ENCODE measurements at regions not wholly inside any gene's neighbourhood (a gene's known extent, or its start where the extent isn't known, plus 50 kb on each side); places are given as distances from the start of the nearest gene placed in this dataset.
A peak's percentile ranks its signal among the peaks of the same experiment; 100 is the strongest.

- peak in 1 of 2 donors; percentile 53 for DNase-seq (ENCODE audit: low spot score in 2 of 2)
- H3K27ac ChIP-seq = peak overlapping the region; percentile 46 to 57
- intact Hi-C loops (cut with DNase I; ENCODE audit: low total_unique reads) = no loop called here
- TF ChIP-seq CTCF (IDR thresholded peaks at IDR 0.05) = no peak
- no peak for TF ChIP-seq POLR2A (IDR thresholded peaks at IDR 0.05)
- no peak for TF ChIP-seq POLR2AphosphoS5 (IDR thresholded peaks at IDR 0.05)
- H3K9me3 ChIP-seq = no peaks in the 10 kb centered on the region
- no peaks in the 10 kb centered on the region for H3K36me3 ChIP-seq
- H3K4me3 ChIP-seq = no peak overlapping the region
- H3K4me1 ChIP-seq = no peaks in the 10 kb centered on the region
- no peaks in the 10 kb centered on the region for H3K27me3 ChIP-seq
These were observed 72.3 kb upstream of the BNC1 start for GRCh38 chr15:83356501-83357399.

GRCh38 chr15:83358972-83359564, 74.6 kb upstream of the BNC1 start:
- peak overlapping the region; percentile 32 to 35 for H3K27ac ChIP-seq
- H3K4me3 ChIP-seq = no peak overlapping the region
- peak in 1 of 2 donors; percentile 83 for DNase-seq (ENCODE audit: low spot score in 2 of 2)
- no peaks in the 10 kb centered on the region for H3K4me1 ChIP-seq
- intact Hi-C loops (cut with DNase I; ENCODE audit: low total_unique reads) = no loop called here
- no peak for TF ChIP-seq POLR2A (IDR thresholded peaks at IDR 0.05)
- H3K36me3 ChIP-seq = no peaks in the 10 kb centered on the region
- H3K9me3 ChIP-seq = no peaks in the 10 kb centered on the region
- peaks cover 0 to 3% of the 10 kb centered on the region in 2 donors for H3K27me3 ChIP-seq

- no peaks in the 10 kb centered on the region for H3K4me1 ChIP-seq
- intact Hi-C loops (cut with DNase I; ENCODE audit: low total_unique reads) = no loop called here
- no peak for TF ChIP-seq POLR2AphosphoS5 (IDR thresholded peaks at IDR 0.05)
- no peak for TF ChIP-seq CTCF (IDR thresholded peaks at IDR 0.05)
- TF ChIP-seq POLR2A (IDR thresholded peaks at IDR 0.05) = no peak
- peaks cover 0 to 13% of the 10 kb centered on the region in 2 donors for H3K27me3 ChIP-seq
- no peak overlapping the region for H3K27ac ChIP-seq
- DNase-seq (ENCODE audit: low spot score in 2 of 2) = no peak
- no peak overlapping the region for H3K4me3 ChIP-seq
- no peaks in the 10 kb centered on the region for H3K9me3 ChIP-seq
- no peaks in the 10 kb centered on the region for H3K36me3 ChIP-seq
These were observed 78.2 kb upstream of the BNC1 start for GRCh38 chr15:83362706-83363105.

GRCh38 chr15:83364501-83364900, 80.0 kb upstream of the BNC1 start:
- TF ChIP-seq POLR2A (IDR thresholded peaks at IDR 0.05) (no peak), CTCF (IDR thresholded peaks at IDR 0.05) (no peak), POLR2AphosphoS5 (IDR thresholded peaks at IDR 0.05) (no peak)
- H3K36me3 ChIP-seq = no peaks in the 10 kb centered on the region
- H3K4me1 ChIP-seq = no peaks in the 10 kb centered on the region
- H3K4me3 ChIP-seq = no peak overlapping the region
- H3K9me3 ChIP-seq = no peaks in the 10 kb centered on the region
- no peak overlapping the region for H3K27ac ChIP-seq
- intact Hi-C loops (cut with DNase I; ENCODE audit: low total_unique reads) = no loop called here
- no peak for DNase-seq (ENCODE audit: low spot score in 2 of 2)
- H3K27me3 ChIP-seq = peaks cover 0 to 13% of the 10 kb centered on the region in 2 donors

GRCh38 chr15:83365370-83365938, 81.0 kb upstream of the BNC1 start:
- TF ChIP-seq POLR2AphosphoS5 (IDR thresholded peaks at IDR 0.05) (no peak), POLR2A (IDR thresholded peaks at IDR 0.05) (no peak), CTCF (IDR thresholded peaks at IDR 0.05) (no peak)
- no peaks in the 10 kb centered on the region for H3K9me3 ChIP-seq
- no peaks in the 10 kb centered on the region for H3K4me1 ChIP-seq
- no peak for DNase-seq (ENCODE audit: low spot score in 2 of 2)
- H3K36me3 ChIP-seq = no peaks in the 10 kb centered on the region
- intact Hi-C loops (cut with DNase I; ENCODE audit: low total_unique reads) = no loop called here
- H3K27ac ChIP-seq = peak overlapping the region in 1 of 2 donors; percentile 25
- H3K27me3 ChIP-seq = peaks cover 0 to 13% of the 10 kb centered on the region in 2 donors
- peak overlapping the region; percentile 37 to 58 (median 47) for H3K4me3 ChIP-seq
